GM18511 (cell line): ENCODE measurements at regions not wholly inside any gene's neighbourhood (a gene's known extent, or its start where the extent isn't known, plus 50 kb on each side); places are given as distances from the start of the nearest gene placed in this dataset.

Source experiments
- ATAC-seq: cut with Tn5 transposase; IDR thresholded peaks from one replicate; pipeline ENCODE4 v1.9.1; 2021; ENCODE audit warnings: mild to moderate bottlenecking, moderate library complexity; ENCODE audit not compliant: unreplicated experiment

DNA sequence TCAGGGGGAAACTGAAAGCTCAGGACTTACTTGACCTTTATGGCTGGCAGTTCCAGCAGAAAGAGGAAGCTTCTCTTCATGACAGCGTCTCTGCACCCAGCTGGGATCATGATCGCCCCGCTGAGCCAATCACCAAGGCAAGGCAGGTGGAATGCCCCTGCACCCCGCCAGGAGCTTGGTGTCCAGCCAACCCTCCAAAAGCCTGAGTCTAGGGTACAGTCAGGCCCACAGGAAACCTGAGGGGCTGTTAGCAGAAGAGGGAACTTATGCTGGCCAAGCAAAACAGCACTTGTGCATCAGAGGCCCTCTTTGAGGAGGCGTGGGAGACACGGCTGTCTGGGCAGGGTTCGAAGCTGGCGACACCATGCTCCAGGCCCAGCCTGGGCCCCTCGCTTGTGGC lies 188.3 kb upstream of the GMDS start:
- no peak for ATAC-seq

- no peak for ATAC-seq
Observed at GRCh38 chr6:2433266-2433665, 187.9 kb upstream of the GMDS start.

DNA sequence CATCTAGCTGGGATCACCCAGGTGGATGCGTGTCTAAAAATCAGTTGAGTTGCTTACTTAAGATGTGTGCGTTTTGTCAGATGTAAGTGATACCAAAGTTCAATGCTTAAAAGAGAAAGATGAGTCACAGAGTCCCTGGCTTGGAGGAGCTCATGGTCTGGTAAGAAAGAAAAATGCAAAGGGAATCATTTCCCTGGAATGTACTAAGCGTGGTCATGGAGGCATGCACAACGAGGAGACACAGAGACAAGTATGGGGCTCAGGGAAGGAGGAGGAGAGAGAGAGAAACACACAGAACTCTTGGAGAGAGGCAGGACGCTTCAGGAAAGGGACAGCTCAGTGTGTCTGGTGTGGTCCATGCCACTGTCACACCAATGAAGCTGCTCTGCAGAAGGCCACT lies 186.9 kb upstream of the GMDS start:
- no peak for ATAC-seq

DNA sequence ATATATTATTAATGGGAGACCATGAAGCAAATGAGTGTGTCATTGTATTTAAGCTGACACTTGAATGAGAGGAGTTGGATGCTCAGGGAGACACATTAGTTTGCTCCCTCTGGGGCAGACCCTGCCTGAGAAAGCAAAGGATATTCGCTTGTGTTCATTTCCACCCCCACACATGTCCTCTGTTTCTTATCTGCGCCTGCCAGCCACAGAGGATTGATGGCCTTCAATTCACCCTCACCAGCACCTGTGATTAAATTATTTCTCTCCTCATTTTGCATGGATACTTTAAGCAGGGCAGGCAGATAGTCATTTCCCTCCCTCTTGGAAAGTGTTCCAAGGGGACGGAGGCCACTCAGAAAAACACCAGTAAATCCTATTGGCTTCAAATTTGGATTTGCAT lies 185.2 kb upstream of the GMDS start:
- no peak for ATAC-seq

DNA sequence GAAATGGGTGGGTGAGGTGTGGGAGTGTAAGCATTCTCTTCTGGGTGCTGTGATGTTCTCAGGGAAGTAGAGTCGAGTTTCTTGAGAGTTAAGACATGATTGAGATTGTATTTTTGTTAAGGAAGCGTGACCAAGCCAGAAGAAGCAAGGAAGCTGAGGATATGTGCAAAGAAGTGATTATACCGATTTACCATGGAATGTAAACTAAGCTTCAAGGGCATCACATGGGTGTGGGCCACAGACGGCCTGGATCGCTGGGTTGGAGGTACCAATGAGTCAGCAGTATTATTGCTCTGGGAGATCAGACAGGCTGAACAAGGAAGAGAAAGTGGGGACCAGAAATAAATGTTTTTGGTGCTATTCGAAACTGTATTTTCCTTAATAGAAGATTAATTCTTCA lies 184.1 kb upstream of the GMDS start:
- no peak for ATAC-seq

GRCh38 chr6:2429032-2429431 lies 183.6 kb upstream of the GMDS start:
- no peak for ATAC-seq

DNA sequence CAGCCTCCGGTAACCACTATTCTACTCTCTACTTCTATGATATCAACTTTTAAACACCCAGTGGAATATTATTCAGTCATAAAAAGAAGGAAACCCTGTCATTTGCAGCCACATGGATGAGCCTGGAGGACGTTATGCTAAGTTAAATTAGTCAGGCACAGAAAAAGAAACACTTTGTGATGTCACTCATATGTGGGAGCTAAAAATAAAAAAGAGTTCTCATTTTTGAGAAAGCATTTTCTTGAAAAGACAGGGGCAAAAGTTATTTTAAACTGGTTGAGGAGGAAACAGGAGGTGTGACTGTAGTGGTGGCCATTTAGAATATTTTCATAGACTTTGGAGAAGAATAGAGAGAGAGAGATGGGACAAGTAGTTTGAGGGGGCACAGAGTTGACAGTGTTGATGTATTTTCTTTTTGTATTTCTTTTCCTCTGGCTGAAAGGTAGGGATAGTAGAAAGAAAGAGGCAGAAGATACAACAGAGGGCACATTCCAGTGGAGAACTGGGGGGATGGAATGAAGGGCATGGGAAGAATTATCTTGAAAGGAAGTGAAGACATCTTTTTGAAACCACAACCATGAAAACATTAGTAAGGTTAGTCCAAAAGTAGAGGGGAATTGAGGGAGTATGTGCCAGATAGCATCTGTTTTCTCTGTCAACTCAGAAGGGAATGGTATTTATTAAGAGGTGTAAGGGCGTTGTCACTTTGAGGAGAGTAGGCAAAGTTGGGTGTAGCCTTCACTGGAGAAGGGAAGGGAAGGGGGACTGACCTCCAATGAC lies 181.3 kb upstream of the GMDS start:
- no peak for ATAC-seq

- no peak for ATAC-seq
Observed at GRCh38 chr6:2416128-2416712, 170.8 kb upstream of the GMDS start.

- ATAC-seq = no peak
Observed at GRCh38 chr6:2414885-2415547, 169.6 kb upstream of the GMDS start.

DNA sequence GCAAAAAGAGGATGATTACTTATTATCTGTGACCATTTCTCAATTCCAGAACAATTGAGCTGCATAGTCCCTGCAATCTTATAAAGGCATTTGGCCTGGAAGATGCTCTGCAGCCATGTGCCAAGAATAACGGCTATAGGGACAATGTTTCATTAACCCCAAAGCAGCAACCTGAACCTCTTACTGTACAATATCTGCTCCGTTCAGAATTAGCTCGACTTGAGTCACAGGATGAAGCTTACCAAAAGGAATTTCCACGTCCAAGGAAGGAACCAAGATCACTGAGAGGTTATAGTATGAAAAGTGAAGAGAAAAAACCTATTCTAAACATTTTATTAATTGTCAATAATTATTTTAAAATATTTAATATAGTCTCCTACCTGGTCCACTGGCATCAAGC lies 167.3 kb upstream of the GMDS start:
- ATAC-seq = no peak

GRCh38 chr6:2410656-2411380 lies 165.4 kb upstream of the GMDS start:
- ATAC-seq = no peak

GRCh38 chr6:2407525-2407924 lies 162.1 kb upstream of the GMDS start:
- no peak for ATAC-seq

DNA sequence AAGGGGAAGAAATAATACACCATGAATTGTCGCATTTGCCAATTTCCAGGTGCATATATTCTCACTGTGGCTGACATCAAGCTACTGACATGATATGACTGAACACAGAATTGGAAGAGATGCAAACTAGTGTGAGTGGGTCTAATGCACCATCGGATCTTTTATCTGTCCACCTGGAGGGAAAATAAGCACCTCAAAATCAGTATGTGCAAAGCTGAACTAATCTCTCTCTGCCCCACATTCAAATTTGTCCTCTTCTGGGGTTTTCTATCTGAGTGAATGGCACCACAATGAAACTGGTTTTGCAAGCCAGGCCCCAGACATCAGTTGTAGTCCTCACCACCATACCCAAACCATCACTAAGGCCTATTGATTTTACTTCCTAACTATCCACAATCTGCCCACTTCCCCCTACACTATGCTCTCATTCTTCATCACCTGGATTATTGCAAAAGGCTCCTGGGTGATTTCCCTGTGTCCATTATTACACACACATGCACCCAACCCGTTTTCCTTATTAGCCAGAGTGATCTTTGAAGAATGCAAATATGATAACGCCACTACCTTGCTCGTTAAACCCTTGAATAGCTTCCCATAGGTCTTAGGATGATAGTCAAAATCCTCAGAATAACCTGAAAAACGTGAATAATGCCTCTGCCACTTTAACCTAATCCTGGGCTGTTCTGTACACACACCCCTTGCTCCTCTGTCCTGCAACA lies 159.0 kb upstream of the GMDS start:
- ATAC-seq = no peak

- no peak for ATAC-seq
Observed at GRCh38 chr6:2403546-2403945, 158.1 kb upstream of the GMDS start.

DNA sequence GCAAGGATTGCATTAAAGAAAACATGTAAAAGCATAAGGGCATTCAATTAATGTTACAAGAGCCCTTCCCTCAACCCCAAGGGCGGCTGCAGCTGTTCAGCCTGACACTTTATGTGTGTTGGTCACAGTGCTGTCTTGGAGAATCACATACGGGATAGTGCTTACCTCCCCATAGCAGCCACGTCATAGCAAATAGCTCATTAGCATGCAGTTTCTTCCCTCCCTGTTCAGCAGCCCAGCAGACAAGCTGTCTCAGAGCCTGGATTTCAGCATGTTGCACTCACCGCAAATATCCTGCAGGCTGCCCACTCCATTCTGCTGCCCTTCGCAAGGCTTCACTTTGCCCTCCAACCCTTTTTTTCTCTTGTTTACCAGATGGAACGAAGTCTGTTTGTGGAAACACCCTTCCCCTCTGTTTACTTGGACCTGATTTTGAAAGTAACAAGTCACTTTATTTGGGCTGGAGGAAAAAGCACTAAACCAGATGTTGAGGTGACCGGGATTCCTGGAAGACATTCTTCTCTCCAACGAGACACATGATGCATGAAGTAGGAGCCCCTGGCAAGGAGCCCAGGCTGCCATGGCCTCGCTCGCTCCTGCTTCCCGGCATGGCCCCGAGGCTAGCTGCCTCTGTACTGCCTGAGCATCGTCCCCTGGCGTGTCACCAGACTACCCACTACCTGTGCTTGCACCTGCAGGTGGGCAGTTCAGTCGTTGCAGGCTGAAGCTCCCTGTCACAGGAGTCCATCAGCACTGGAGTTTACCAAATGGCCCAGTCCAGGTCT lies 151.6 kb upstream of the GMDS start:
- no peak for ATAC-seq

- ATAC-seq = no peak
Observed at GRCh38 chr6:2396042-2396657, 150.7 kb upstream of the GMDS start.

DNA sequence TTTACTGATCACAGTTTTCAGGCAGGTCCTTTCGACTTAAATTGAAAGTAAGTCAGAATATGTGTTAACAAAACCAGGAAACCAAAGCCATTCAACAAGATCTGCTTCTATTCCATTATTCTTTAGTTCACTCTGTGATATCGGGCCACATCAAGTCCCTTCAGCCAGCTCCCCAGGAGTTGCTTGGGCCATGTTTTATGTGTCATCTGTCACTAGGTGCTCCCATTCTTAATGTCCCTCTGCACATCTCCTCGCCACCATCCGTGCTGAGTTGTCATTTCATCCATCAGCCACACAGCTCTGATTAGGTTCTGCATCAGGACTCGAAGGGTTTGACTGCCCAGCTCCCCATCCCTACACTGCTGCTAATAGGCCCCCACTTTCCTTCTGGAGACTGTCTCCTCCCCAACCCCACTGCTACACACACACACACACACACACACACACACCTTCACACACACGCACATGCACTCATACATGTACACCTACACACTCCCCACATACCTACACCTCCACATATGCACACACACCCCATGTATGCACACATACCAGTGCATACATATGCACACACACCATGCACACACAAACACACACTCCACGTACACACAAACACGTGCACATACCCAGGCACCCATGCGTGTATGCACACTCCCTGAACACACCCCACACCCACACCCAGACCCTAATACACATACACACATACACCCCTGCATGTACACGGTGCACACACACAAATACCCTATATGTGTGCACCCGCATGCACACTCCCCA lies 143.3 kb upstream of the GMDS start:
- no peak for ATAC-seq

GRCh38 chr6:2387445-2387844 lies 142.0 kb upstream of the GMDS start:
- no peak for ATAC-seq

- no peak for ATAC-seq
Observed at GRCh38 chr6:2385471-2385983, 140.1 kb upstream of the GMDS start.
